ENCODE measurements at regions not wholly inside any gene's neighbourhood (a gene's known extent, or its start where the extent isn't known, plus 50 kb on each side); places are given as distances from the start of the nearest gene placed in this dataset.
"Not testable (repeated sequence)": the region's sequence is repeated elsewhere in the genome, so short reads cannot be mapped to it uniquely, and the experiment has no call there.

GRCh38 chr10:107542016-107542415 is 377.5 kb upstream of the SORCS1 start:
- H3K9me3 ChIP-seq, result no peaks in the 10 kb centered on the region
- H3K4me3 ChIP-seq, result no peak overlapping the region
- DNase-seq, result no peak
- H3K36me3 ChIP-seq (ENCODE audit: low read depth), result peaks cover 4% of the 10 kb centered on the region
- ATAC-seq, result no peak
- intact Hi-C loops (cut with DNase I, micrococcal nuclease), result no loop called here
- H3K4me1 ChIP-seq (ENCODE audit: low read depth), result no peaks in the 10 kb centered on the region
- no peak for TF ChIP-seq CTCF (IDR thresholded peaks at IDR 0.05)

GRCh38 chr10:107540981-107541380 is 376.5 kb upstream of the SORCS1 start:
- no peak for TF ChIP-seq CTCF (IDR thresholded peaks at IDR 0.05)
- H3K9me3 ChIP-seq, result no peaks in the 10 kb centered on the region
- H3K4me1 ChIP-seq (ENCODE audit: low read depth), result no peaks in the 10 kb centered on the region
- DNase-seq (no peak), ATAC-seq (no peak)
- H3K36me3 ChIP-seq (ENCODE audit: low read depth), result peaks cover 4% of the 10 kb centered on the region
- intact Hi-C loops (cut with DNase I, micrococcal nuclease), result no loop called here
- H3K4me3 ChIP-seq, result no peak overlapping the region

DNA sequence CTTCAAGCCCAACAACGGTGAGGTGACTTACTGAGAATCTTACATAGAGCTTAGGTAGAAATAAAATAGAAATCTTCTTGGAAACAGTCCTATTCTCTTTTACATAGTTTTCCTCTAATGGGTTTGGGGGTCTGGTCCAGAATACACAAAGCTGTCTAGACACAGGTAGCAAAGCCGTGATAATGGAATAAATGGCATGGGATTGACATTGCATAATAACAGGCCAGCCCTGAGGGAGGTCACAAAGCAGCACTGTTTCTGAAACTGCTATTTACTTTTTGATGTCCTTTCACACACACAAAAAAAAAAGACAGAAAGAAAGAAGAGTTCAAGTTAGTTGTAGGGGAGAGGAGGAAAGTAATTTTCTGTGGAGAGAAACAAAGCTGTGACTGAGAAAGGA is 364.8 kb upstream of the SORCS1 start:
- Histone ChIP-seq H3K4me3 (no peak overlapping the region), H3K4me1 (ENCODE audit: low read depth) (no peaks in the 10 kb centered on the region), H3K9me3 (no peaks in the 10 kb centered on the region), H3K36me3 (ENCODE audit: low read depth) (no peaks in the 10 kb centered on the region)
- ATAC-seq, result no peak
- intact Hi-C loops (cut with DNase I, micrococcal nuclease), result no loop called here
- no peak for TF ChIP-seq CTCF (IDR thresholded peaks at IDR 0.05)
- DNase-seq, result no peak

- no peak for TF ChIP-seq CTCF (IDR thresholded peaks at IDR 0.05)
- H3K9me3 ChIP-seq, result no peaks in the 10 kb centered on the region
- no peak for ATAC-seq
- H3K4me1 ChIP-seq (ENCODE audit: low read depth), result peaks cover 14% of the 10 kb centered on the region
- intact Hi-C loops (cut with DNase I, micrococcal nuclease), result no loop called here
- DNase-seq, result no peak
- no peaks in the 10 kb centered on the region for H3K36me3 ChIP-seq (ENCODE audit: low read depth)
- no peak overlapping the region for H3K4me3 ChIP-seq
These were observed 355.8 kb upstream of the SORCS1 start for GRCh38 chr10:107520348-107520747.

- ATAC-seq, result no peak
- Histone ChIP-seq H3K4me3 (no peak overlapping the region), H3K9me3 (no peaks in the 10 kb centered on the region), H3K4me1 (ENCODE audit: low read depth) (peaks cover 14% of the 10 kb centered on the region), H3K36me3 (ENCODE audit: low read depth) (no peaks in the 10 kb centered on the region)
- TF ChIP-seq CTCF (IDR thresholded peaks at IDR 0.05), result no peak
- intact Hi-C loops (cut with DNase I, micrococcal nuclease), result no loop called here
- DNase-seq, result no peak
These were observed 353.3 kb upstream of the SORCS1 start for GRCh38 chr10:107517811-107518210.

GRCh38 chr10:107516349-107516748 is 351.8 kb upstream of the SORCS1 start:
- no peak for TF ChIP-seq CTCF (IDR thresholded peaks at IDR 0.05)
- ATAC-seq (peak; percentile 96), DNase-seq (no peak)
- no peaks in the 10 kb centered on the region for H3K36me3 ChIP-seq (ENCODE audit: low read depth)
- intact Hi-C loops (cut with DNase I, micrococcal nuclease), result no loop called here
- no peaks in the 10 kb centered on the region for H3K9me3 ChIP-seq
- H3K4me1 ChIP-seq (ENCODE audit: low read depth), result peaks cover 14% of the 10 kb centered on the region
- no peak overlapping the region for H3K4me3 ChIP-seq

GRCh38 chr10:107504011-107504410 is 339.5 kb upstream of the SORCS1 start:
- H3K4me1 ChIP-seq (ENCODE audit: low read depth); intact Hi-C loops (cut with DNase I, micrococcal nuclease); H3K9me3 ChIP-seq; H3K36me3 ChIP-seq (ENCODE audit: low read depth); DNase-seq; H3K4me3 ChIP-seq; ATAC-seq: not testable (repeated sequence)

Measured in mucosa of descending colon (tissue), 3 donors.